Neutrophil (primary cell): ENCODE measurements at regions not wholly inside any gene's neighbourhood (a gene's known extent, or its start where the extent isn't known, plus 50 kb on each side); places are given as distances from the start of the nearest gene placed in this dataset.

Experiments used
- H3K27ac ChIP-seq: fragments of 200-600 bp; sonication (generic); 2 replicates; pipeline ENCODE4 v1.5.1; 2016; ENCODE audit warnings: mild to moderate bottlenecking, moderate library complexity
- H3K27me3 ChIP-seq: fragments of 200-600 bp; sonication (generic); 2 replicates; pipeline ENCODE4 v1.6.0; 2016; ENCODE audit warnings: mild to moderate bottlenecking
- H3K36me3 ChIP-seq: fragments of 200-600 bp; sonication (generic); 2 replicates; pipeline ENCODE4 v1.5.1; 2017
- H3K4me1 ChIP-seq, 2 experiments: fragments of 200-600 bp in 1 of 2; sonication (generic) in 1 of 2; 1 replicate in 1 of 2; 2 replicates in 1 of 2; pipeline versions ENCODE4 v1.5.1 to v1.6.1; 2013 to 2016; ENCODE audit warnings: low read depth in 1 of 2, low read length in 1 of 2, mild to moderate bottlenecking in 1 of 2, moderate library complexity in 1 of 2; ENCODE audit not compliant: control insufficient read depth in 1 of 2, insufficient read depth in 1 of 2
- H3K4me3 ChIP-seq, 2 experiments: fragments of 200-600 bp in 1 of 2; sonication (generic) in 1 of 2; 1 replicate in 1 of 2; 2 replicates in 1 of 2; pipeline ENCODE4 v1.5.1; 2013 to 2016; ENCODE audit warnings: low read depth in 1 of 2, low read length in 1 of 2, mild to moderate bottlenecking in 1 of 2, moderate library complexity in 1 of 2
- H3K9me3 ChIP-seq: fragments of 200-600 bp; sonication (generic); 2 replicates; pipeline ENCODE4 v1.5.1; 2016
- CTCF ChIP-seq: fragments of 200-600 bp; sonication (generic); IDR thresholded peaks from 2 replicates; pipeline ENCODE4 v1.5.1; 2016; ENCODE audit warnings: antibody characterized with exemption

GRCh38 chr11:69386594-69387408 is 92.8 kb downstream of the MYEOV start:
- H3K4me1 ChIP-seq, result no peaks in the 10 kb centered on the region
- no peaks in the 10 kb centered on the region for H3K36me3 ChIP-seq
- TF ChIP-seq CTCF, result no peak
- H3K27ac ChIP-seq, result no peak overlapping the region
- no peaks in the 10 kb centered on the region for H3K27me3 ChIP-seq
- H3K4me3 ChIP-seq, result no peak overlapping the region
- H3K9me3 ChIP-seq, result no peaks in the 10 kb centered on the region

GRCh38 chr11:69387409-69387885 is 93.5 kb downstream of the MYEOV start:
- H3K27ac ChIP-seq, result no peak overlapping the region
- H3K4me3 ChIP-seq, result no peak overlapping the region
- no peaks in the 10 kb centered on the region for H3K9me3 ChIP-seq
- no peaks in the 10 kb centered on the region for H3K36me3 ChIP-seq
- H3K4me1 ChIP-seq, result no peaks in the 10 kb centered on the region
- no peak for TF ChIP-seq CTCF
- H3K27me3 ChIP-seq, result no peaks in the 10 kb centered on the region

- H3K9me3 ChIP-seq, result no peaks in the 10 kb centered on the region
- no peak for TF ChIP-seq CTCF
- no peak overlapping the region for H3K4me3 ChIP-seq
- no peaks in the 10 kb centered on the region for H3K4me1 ChIP-seq
- H3K27me3 ChIP-seq, result no peaks in the 10 kb centered on the region
- H3K27ac ChIP-seq, result no peak overlapping the region
- no peaks in the 10 kb centered on the region for H3K36me3 ChIP-seq
These were observed 93.3 kb upstream of the LINC01488 start for GRCh38 chr11:69388210-69388609.

GRCh38 chr11:69388661-69389060 is 92.8 kb upstream of the LINC01488 start:
- H3K27ac ChIP-seq, result no peak overlapping the region
- no peaks in the 10 kb centered on the region for H3K9me3 ChIP-seq
- H3K36me3 ChIP-seq, result no peaks in the 10 kb centered on the region
- no peak for TF ChIP-seq CTCF
- no peak overlapping the region for H3K4me3 ChIP-seq
- no peaks in the 10 kb centered on the region for H3K4me1 ChIP-seq
- no peaks in the 10 kb centered on the region for H3K27me3 ChIP-seq

- Histone ChIP-seq H3K27ac (no peak overlapping the region), H3K4me3 (no peak overlapping the region), H3K36me3 (no peaks in the 10 kb centered on the region), H3K27me3 (no peaks in the 10 kb centered on the region), H3K4me1 (no peaks in the 10 kb centered on the region), H3K9me3 (no peaks in the 10 kb centered on the region)
- TF ChIP-seq CTCF, result no peak
These were observed 90.9 kb upstream of the LINC01488 start for GRCh38 chr11:69390561-69390960.
